ENCODE measurements at regions not wholly inside any gene's neighbourhood (a gene's known extent, or its start where the extent isn't known, plus 50 kb on each side); places are given as distances from the start of the nearest gene placed in this dataset.

DNA sequence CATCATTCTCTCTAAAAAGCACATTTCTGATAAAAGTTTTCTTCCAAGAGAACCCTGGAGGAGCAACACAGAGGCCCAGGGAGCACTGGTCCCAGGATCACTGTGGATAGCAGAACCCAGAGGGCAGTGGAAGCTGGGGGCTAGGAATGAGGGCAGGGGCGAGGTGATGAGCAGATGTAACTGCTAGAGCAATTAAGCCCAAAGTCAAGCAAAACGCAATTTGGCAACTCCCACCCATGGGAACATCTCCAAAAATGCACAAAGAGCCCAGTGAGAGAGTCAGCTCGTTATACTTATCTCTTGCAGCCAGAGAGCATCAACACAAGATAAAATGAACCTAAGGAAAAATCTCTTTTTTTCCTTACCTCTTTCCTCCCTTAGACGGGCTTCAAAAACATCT is 284.2 kb downstream of the TBC1D4 start:
- TF ChIP-seq CTCF (IDR thresholded peaks at IDR 0.05 in 4 of 5, conservative IDR thresholded peaks at IDR 0.05 in 1 of 5) (no peak), POLR2A (IDR thresholded peaks at IDR 0.05) (no peak)

Data from gastrocnemius medialis (tissue), 4 donors.